Testis (tissue), 2 donors: ENCODE measurements at regions not wholly inside any gene's neighbourhood (a gene's known extent, or its start where the extent isn't known, plus 50 kb on each side); places are given as distances from the start of the nearest gene placed in this dataset.
"Not testable (repeated sequence)": the region's sequence is repeated elsewhere in the genome, so short reads cannot be mapped to it uniquely, and the experiment has no call there.

Experiments used
- POLR2A ChIP-seq: fragments of 450-650 bp; IDR thresholded peaks from one replicate; pipeline ENCODE4 v1.6.1; 2017; ENCODE audit warnings: antibody characterized with exemption, mild to moderate bottlenecking, moderate library complexity
- TF ChIP-seq, protein P1 (sequence below), 3 experiments: fragments of 450-650 bp in 2 of 3; fragments of 200-600 bp in 1 of 3; sonication (generic) in 1 of 3; IDR thresholded peaks; one replicate each; pipeline ENCODE4 v1.5.1; 2016 to 2019; ENCODE audit warnings: antibody characterized with exemption in 3 of 3, mild to moderate bottlenecking in 2 of 3, moderate library complexity in 1 of 3

DNA sequence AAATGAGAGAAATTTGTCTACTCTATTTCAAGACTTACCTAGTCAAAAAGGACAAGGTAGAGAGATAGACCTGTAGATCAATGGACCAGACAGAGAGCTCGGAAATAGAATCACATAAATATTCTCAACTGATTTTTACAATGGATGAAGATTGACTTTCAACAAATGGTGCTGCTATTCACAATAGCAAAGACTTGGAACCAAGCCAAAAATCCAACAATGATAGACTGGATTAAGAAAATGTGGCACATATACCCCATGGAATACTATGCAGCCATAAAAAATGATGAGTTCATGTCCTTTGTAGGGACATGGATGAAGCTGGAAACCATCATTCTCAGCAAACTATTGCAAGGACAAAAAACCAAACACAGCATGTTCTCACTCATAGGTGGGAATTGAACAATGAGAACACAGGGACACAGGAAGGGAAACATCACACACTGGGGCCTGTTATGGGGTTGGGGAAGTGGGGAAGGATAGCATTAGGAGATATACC is 1128.2 kb downstream of the UQCRFS1 start:
- TF ChIP-seq, protein P1, sequence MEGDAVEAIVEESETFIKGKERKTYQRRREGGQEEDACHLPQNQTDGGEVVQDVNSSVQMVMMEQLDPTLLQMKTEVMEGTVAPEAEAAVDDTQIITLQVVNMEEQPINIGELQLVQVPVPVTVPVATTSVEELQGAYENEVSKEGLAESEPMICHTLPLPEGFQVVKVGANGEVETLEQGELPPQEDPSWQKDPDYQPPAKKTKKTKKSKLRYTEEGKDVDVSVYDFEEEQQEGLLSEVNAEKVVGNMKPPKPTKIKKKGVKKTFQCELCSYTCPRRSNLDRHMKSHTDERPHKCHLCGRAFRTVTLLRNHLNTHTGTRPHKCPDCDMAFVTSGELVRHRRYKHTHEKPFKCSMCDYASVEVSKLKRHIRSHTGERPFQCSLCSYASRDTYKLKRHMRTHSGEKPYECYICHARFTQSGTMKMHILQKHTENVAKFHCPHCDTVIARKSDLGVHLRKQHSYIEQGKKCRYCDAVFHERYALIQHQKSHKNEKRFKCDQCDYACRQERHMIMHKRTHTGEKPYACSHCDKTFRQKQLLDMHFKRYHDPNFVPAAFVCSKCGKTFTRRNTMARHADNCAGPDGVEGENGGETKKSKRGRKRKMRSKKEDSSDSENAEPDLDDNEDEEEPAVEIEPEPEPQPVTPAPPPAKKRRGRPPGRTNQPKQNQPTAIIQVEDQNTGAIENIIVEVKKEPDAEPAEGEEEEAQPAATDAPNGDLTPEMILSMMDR (IDR thresholded peaks at IDR 0.05): not testable (repeated sequence)
- TF ChIP-seq POLR2A: not testable (repeated sequence)
